AG09309 (cell line): ENCODE measurements at regions not wholly inside any gene's neighbourhood (a gene's known extent, or its start where the extent isn't known, plus 50 kb on each side); places are given as distances from the start of the nearest gene placed in this dataset.
"Not testable (repeated sequence)": the region's sequence is repeated elsewhere in the genome, so short reads cannot be mapped to it uniquely, and the experiment has no call there.

ENCODE experiments used
- DNase-seq: peaks from one replicate; pipeline ENCODE4 v3.0.0-alpha.2; 2010; ENCODE audit warnings: low read depth
- H3K4me3 ChIP-seq: 2 replicates; pipeline ENCODE4 v1.5.1; 2011; ENCODE audit warnings: mild to moderate bottlenecking, low read depth, low read length, moderate library complexity; ENCODE audit not compliant: control insufficient read depth
- CTCF ChIP-seq: IDR thresholded peaks from 2 replicates; pipeline ENCODE4 v1.5.1; 2011; ENCODE audit warnings: mild to moderate bottlenecking, low read depth, low read length, inconsistent platforms; ENCODE audit not compliant: insufficient read depth, control insufficient read depth; ENCODE audit errors: missing control alignments

GRCh38 chr2:584863-585823, 92.1 kb downstream of the TMEM18 start:
- DNase-seq: no peak
- H3K4me3 ChIP-seq: no peak overlapping the region
- TF ChIP-seq CTCF: no peak

GRCh38 chr2:583666-584065, 93.5 kb downstream of the TMEM18 start:
- no peak for TF ChIP-seq CTCF
- DNase-seq: no peak
- H3K4me3 ChIP-seq: no peak overlapping the region

GRCh38 chr2:582792-583528, 94.2 kb downstream of the TMEM18 start:
- no peak overlapping the region for H3K4me3 ChIP-seq
- no peak for TF ChIP-seq CTCF
- DNase-seq: no peak

GRCh38 chr2:582289-582688, 94.9 kb downstream of the TMEM18 start:
- H3K4me3 ChIP-seq, DNase-seq: not testable (repeated sequence)

GRCh38 chr2:579961-580360, 97.2 kb downstream of the TMEM18 start:
- TF ChIP-seq CTCF: no peak
- no peak overlapping the region for H3K4me3 ChIP-seq
- no peak for DNase-seq

GRCh38 chr2:579351-579886, 97.8 kb downstream of the TMEM18 start:
- no peak for DNase-seq
- no peak for TF ChIP-seq CTCF
- H3K4me3 ChIP-seq: no peak overlapping the region

GRCh38 chr2:576292-576691, 100.9 kb downstream of the TMEM18 start:
- no peak for DNase-seq
- no peak for TF ChIP-seq CTCF
- H3K4me3 ChIP-seq: no peak overlapping the region
